SK-N-MC (cell line): ENCODE measurements at regions not wholly inside any gene's neighbourhood (a gene's known extent, or its start where the extent isn't known, plus 50 kb on each side); places are given as distances from the start of the nearest gene placed in this dataset.

Experiments used
- FOXP2 ChIP-seq: optimal IDR thresholded peaks from 2 replicates; pipeline ENCODE3; 2011; ENCODE audit warnings: mild to moderate bottlenecking, moderate library complexity; ENCODE audit not compliant: insufficient read depth; ENCODE audit errors: extremely low read length, control extremely low read depth
- POLR2AphosphoS5 ChIP-seq: IDR thresholded peaks from 2 replicates; pipeline ENCODE4 v1.6.1; 2012; ENCODE audit warnings: mild to moderate bottlenecking, low read depth, low read length, borderline replicate concordance

GRCh38 chr4:138104284-138104680, 137.9 kb downstream of the SLC7A11 start:
- TF ChIP-seq POLR2AphosphoS5, result no peak
- TF ChIP-seq FOXP2, result no peak
